H1 (cell line): ENCODE measurements at regions not wholly inside any gene's neighbourhood (a gene's known extent, or its start where the extent isn't known, plus 50 kb on each side); places are given as distances from the start of the nearest gene placed in this dataset.

ENCODE experiments used
- CTCF ChIA-PET: fragments of 300-600 bp; sonication (Branson Sonifier 250); formaldehyde crosslinking; loops from one replicate; lab custom pipeline; 2021; ENCODE audit not compliant: partially characterized antibody; lab: Charles Lee
- POLR2A ChIA-PET: fragments of 300-600 bp; sonication (Branson Sonifier 250); formaldehyde crosslinking; loops from one replicate; lab custom pipeline; 2021; ENCODE audit warnings: inconsistent platforms; ENCODE audit not compliant: partially characterized antibody; lab: Charles Lee
- DNase-seq, 2 experiments: peaks; one replicate each; pipeline versions ENCODE4 v3.0.0 to v3.0.0-alpha.2; 2010 to 2022; ENCODE audit warnings: low spot score in 2 of 2, low read depth in 1 of 2, mixed read lengths in 1 of 2
- FAIRE-seq: peaks from 2 replicates; lab custom pipeline; 2011; peaks lifted over from hg19 to GRCh38; lab: Jason Lieb, UNC
- H2AFZ ChIP-seq: 2 replicates; pipeline ENCODE4 v1.8.1; 2012; ENCODE audit warnings: low read length, inconsistent platforms
- H2AK5ac ChIP-seq: 2 replicates; pipeline ENCODE4 v1.6.1; 2013; ENCODE audit warnings: low read depth, low read length
- H2BK120ac ChIP-seq: replicated peaks from 2 replicates; pipeline ENCODE3; 2013; ENCODE audit warnings: low read depth, low read length, inconsistent platforms
- H2BK12ac ChIP-seq: 2 replicates; pipeline ENCODE4 v1.6.1; 2013; ENCODE audit warnings: low read depth, low read length
- H2BK15ac ChIP-seq: 2 replicates; pipeline ENCODE4 v1.6.1; 2013; ENCODE audit warnings: low read length
- H2BK20ac ChIP-seq: 2 replicates; pipeline ENCODE4 v1.6.1; 2013; ENCODE audit warnings: low read length
- H2BK5ac ChIP-seq: 2 replicates; pipeline ENCODE4 v1.6.1; 2013; ENCODE audit warnings: low read depth, low read length
- H3K14ac ChIP-seq: 2 replicates; pipeline ENCODE4 v1.6.1; 2013; ENCODE audit warnings: inconsistent platforms; ENCODE audit not compliant: insufficient read length
- H3K18ac ChIP-seq: 2 replicates; pipeline ENCODE4 v1.6.1; 2013; ENCODE audit warnings: low read length; ENCODE audit errors: extremely low read depth
- H3K23ac ChIP-seq: 2 replicates; pipeline ENCODE4 v1.6.1; 2013; ENCODE audit warnings: inconsistent platforms; ENCODE audit not compliant: insufficient read length
- H3K23me2 ChIP-seq: 2 replicates; pipeline ENCODE4 v1.6.1; 2013; ENCODE audit warnings: low read depth, low read length
- H3K27ac ChIP-seq: 2 replicates; pipeline ENCODE4 v1.6.1; 2011; ENCODE audit warnings: low read depth, low read length, inconsistent platforms
- H3K27me3 ChIP-seq, 4 experiments: replicated peaks in 1 of 4; 1 replicate in 1 of 4; 2 replicates in 3 of 4; pipeline versions ENCODE4 v1.6.1 to v1.8.1; 2011 to 2013; ENCODE audit warnings: low read length in 3 of 4, mild to moderate bottlenecking in 3 of 4, inconsistent platforms in 2 of 4, mixed read lengths in 2 of 4, moderate library complexity in 1 of 4; ENCODE audit not compliant: control insufficient read depth in 3 of 4, insufficient read depth in 3 of 4; ENCODE audit errors: extremely low read depth in 1 of 4
- H3K36me3 ChIP-seq, 4 experiments: 2 replicates each; pipeline versions ENCODE4 v1.6.1 to v1.8.1; 2011 to 2013; ENCODE audit warnings: mild to moderate bottlenecking in 4 of 4, low read length in 3 of 4, moderate library complexity in 2 of 4, control low read depth in 1 of 4, inconsistent platforms in 1 of 4; ENCODE audit not compliant: insufficient read depth in 4 of 4, control insufficient read depth in 2 of 4
- H3K4ac ChIP-seq: replicated peaks from 2 replicates; pipeline ENCODE3; 2013; ENCODE audit warnings: low read length, low read depth, mixed read lengths, inconsistent platforms; ENCODE audit not compliant: insufficient read length
- H3K4me1 ChIP-seq, 4 experiments: replicated peaks in 1 of 4; 1 replicate in 1 of 4; 2 replicates in 3 of 4; pipeline versions ENCODE4 v1.6.1 to v1.8.1; 2011 to 2013; ENCODE audit warnings: low read length in 3 of 4, inconsistent platforms in 2 of 4, mixed read lengths in 1 of 4; ENCODE audit not compliant: insufficient read depth in 4 of 4, control insufficient read depth in 3 of 4
- H3K4me2 ChIP-seq, 2 experiments: 2 replicates each; pipeline versions ENCODE4 v1.6.1 to v1.8.1; 2011 to 2013; ENCODE audit warnings: low read depth in 2 of 2, low read length in 2 of 2, control low read depth in 1 of 2, inconsistent platforms in 1 of 2, mild to moderate bottlenecking in 1 of 2; ENCODE audit not compliant: insufficient read depth in 1 of 2
- H3K4me3 ChIP-seq, 4 experiments: fragments of 200-600, 300-600 bp in 1 of 4; sonication (generic), shearing (Covaris generic), sonication (Bioruptor Twin) in 1 of 4; 2 replicates each; pipeline versions ENCODE4 v1.5.1 to v1.8.1; 2011 to 2016; ENCODE audit warnings: low read length in 4 of 4, low read depth in 3 of 4, control low read depth in 2 of 4, inconsistent platforms in 2 of 4, mild to moderate bottlenecking in 2 of 4, mixed read lengths in 1 of 4, moderate library complexity in 1 of 4; ENCODE audit not compliant: insufficient read depth in 2 of 4; ENCODE audit errors: extremely low read depth in 1 of 4
- H3K56ac ChIP-seq: replicated peaks from 2 replicates; pipeline ENCODE3; 2013; ENCODE audit warnings: low read depth, mild to moderate bottlenecking, mixed read lengths, low read length, inconsistent platforms; ENCODE audit not compliant: insufficient read length
- H3K79me1 ChIP-seq: 2 replicates; pipeline ENCODE4 v1.6.1; 2013; ENCODE audit warnings: low read depth, low read length, control low read depth
- H3K79me2 ChIP-seq, 2 experiments: 2 replicates each; pipeline versions ENCODE4 v1.6.1 to v1.8.1; 2012 to 2013; ENCODE audit warnings: low read length in 2 of 2, mild to moderate bottlenecking in 2 of 2, inconsistent platforms in 1 of 2; ENCODE audit not compliant: insufficient read depth in 2 of 2, control insufficient read depth in 1 of 2
- H3K9ac ChIP-seq, 4 experiments: replicated peaks in 1 of 4; 1 replicate in 1 of 4; 2 replicates in 3 of 4; pipeline versions ENCODE4 v1.6.1 to v1.8.1; 2011 to 2013; ENCODE audit warnings: low read depth in 3 of 4, low read length in 3 of 4, control low read depth in 2 of 4, mild to moderate bottlenecking in 2 of 4, moderate library complexity in 2 of 4, inconsistent platforms in 1 of 4; ENCODE audit errors: extremely low read depth in 1 of 4
- H3K9me3 ChIP-seq, 2 experiments: 2 replicates each; pipeline versions ENCODE4 v1.6.1 to v1.8.1; 2012 to 2013; ENCODE audit warnings: mild to moderate bottlenecking in 2 of 2, moderate library complexity in 2 of 2, control low read depth in 1 of 2, inconsistent platforms in 1 of 2, low read depth in 1 of 2, low read length in 1 of 2, mixed read lengths in 1 of 2; ENCODE audit not compliant: insufficient read depth in 2 of 2
- H4K20me1 ChIP-seq, 2 experiments: replicated peaks in 1 of 2; 2 replicates each; pipeline versions ENCODE3 to v1.8.1; 2011 to 2013; ENCODE audit warnings: inconsistent platforms in 2 of 2, low read length in 2 of 2, mild to moderate bottlenecking in 1 of 2; ENCODE audit not compliant: insufficient read depth in 2 of 2, control insufficient read depth in 1 of 2
- H4K5ac ChIP-seq: 2 replicates; pipeline ENCODE4 v1.6.1; 2013; ENCODE audit warnings: low read length, low read depth, mixed read lengths, inconsistent platforms; ENCODE audit not compliant: insufficient read length
- H4K8ac ChIP-seq: 2 replicates; pipeline ENCODE4 v1.8.0; 2013; ENCODE audit warnings: mild to moderate bottlenecking, moderate library complexity, low read length, inconsistent platforms; ENCODE audit not compliant: insufficient read depth; ENCODE audit errors: extremely low read depth
- H4K91ac ChIP-seq: replicated peaks from 2 replicates; pipeline ENCODE3; 2013; ENCODE audit warnings: low read length, mixed read lengths, inconsistent platforms; ENCODE audit not compliant: insufficient read length
- HDAC2 ChIP-seq, 2 experiments: fragments of 300-600 bp in 1 of 2; sonication (generic) in 1 of 2; IDR thresholded peaks; 2 replicates each; pipeline ENCODE4 v1.6.1; 2011 to 2012; ENCODE audit warnings: low read depth in 2 of 2, low read length in 2 of 2, mild to moderate bottlenecking in 2 of 2, moderate library complexity in 2 of 2, borderline replicate concordance in 1 of 2, inconsistent platforms in 1 of 2
- JUN ChIP-seq: IDR thresholded peaks from 2 replicates; pipeline ENCODE4 v1.6.1; 2011; ENCODE audit warnings: low read depth, mild to moderate bottlenecking, improper control_type of control experiment, low read length
- JUND ChIP-seq: IDR thresholded peaks from 2 replicates; pipeline ENCODE4 v1.6.1; 2011; ENCODE audit warnings: mild to moderate bottlenecking, improper control_type of control experiment, low read length
- KDM5A ChIP-seq: fragments of 200-600 bp; IDR thresholded peaks from 2 replicates; pipeline ENCODE4 v1.7.1; 2012; ENCODE audit warnings: mild to moderate bottlenecking, low read length, inconsistent platforms, mixed read lengths
- RBBP5 ChIP-seq: IDR thresholded peaks from 2 replicates; pipeline ENCODE4 v1.7.1; 2012; ENCODE audit warnings: low read depth, mild to moderate bottlenecking, inconsistent platforms, low read length, moderate library complexity, borderline replicate concordance
- SAP30 ChIP-seq: fragments of 300-600 bp; sonication (generic); IDR thresholded peaks from 2 replicates; pipeline ENCODE4 v1.7.1; 2012; ENCODE audit warnings: low read length, moderate library complexity, mild to moderate bottlenecking, inconsistent platforms; ENCODE audit not compliant: insufficient read depth, insufficient replicate concordance
- TAF1 ChIP-seq: IDR thresholded peaks from 2 replicates; pipeline ENCODE4 v1.6.1; 2011; ENCODE audit warnings: mild to moderate bottlenecking, low read depth, low read length
- TAF7 ChIP-seq: optimal IDR thresholded peaks from 2 replicates; pipeline ENCODE3; 2011; ENCODE audit warnings: low read depth, mild to moderate bottlenecking, inconsistent platforms, low read length, moderate library complexity, borderline replicate concordance
- TEAD4 ChIP-seq: IDR thresholded peaks from 2 replicates; pipeline ENCODE4 v1.6.1; 2012; ENCODE audit warnings: low read depth, low read length, inconsistent platforms, mixed read lengths
- WGBS, 2 experiments: shearing (Covaris generic) in 1 of 2; methylation state at CpG; one replicate each; pipeline versions ENCODE4 v1.1.6 to v1.1.7; 2013 to 2015; ENCODE audit warnings: low lambda C conversion rate in 2 of 2, mixed read lengths in 2 of 2, inconsistent platforms in 1 of 2, low coverage in 1 of 2, missing lambda C conversion rate in 1 of 2; ENCODE audit not compliant: insufficient replicate concordance in 2 of 2, insufficient coverage in 1 of 2, insufficient read length in 1 of 2; ENCODE audit errors: extremely low coverage in 1 of 2, missing lambda C conversion rate in 1 of 2; 5-methylcytosine and 5-hydroxymethylcytosine counted together

DNA sequence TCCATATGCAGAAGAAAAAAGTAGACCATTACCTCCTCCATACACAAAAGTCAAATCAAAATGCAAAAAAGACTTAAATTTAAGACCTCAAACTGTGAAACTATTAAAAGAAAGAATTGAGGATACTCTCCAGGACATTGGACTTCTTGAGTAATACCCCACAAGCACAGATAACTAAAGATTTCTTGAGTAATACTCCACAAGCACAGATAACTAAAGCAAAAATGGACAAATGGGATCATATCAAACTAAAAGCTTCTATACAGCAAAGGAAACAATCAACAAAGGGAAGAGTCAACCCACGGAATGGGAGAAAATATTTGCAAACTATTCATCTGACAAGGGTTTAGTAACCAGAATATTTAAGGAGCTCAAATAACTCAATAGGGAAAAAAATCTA, 427.9 kb downstream of the CCDC91 start:
- no peaks in the 10 kb centered on the region for H3K27me3 ChIP-seq
- H2AK5ac ChIP-seq = no peak overlapping the region
- no peak overlapping the region for H3K56ac ChIP-seq
- H3K79me2 ChIP-seq = no peaks in the 10 kb centered on the region
- H2AFZ ChIP-seq = no peak overlapping the region
- H3K36me3 ChIP-seq = no peaks in the 10 kb centered on the region
- no peak overlapping the region for H2BK20ac ChIP-seq
- CTCF ChIA-PET = interaction anchor here (1.3 kb wide), 1 partner anchor 17 kb away, joined by 3 read pairs; no protein-coding TSS in a partner anchor
- H3K9ac ChIP-seq = no peak overlapping the region
- no peak for DNase-seq
- no peak overlapping the region for H3K4ac ChIP-seq
- TF ChIP-seq HDAC2 (IDR thresholded peaks at IDR 0.05; ENCODE audit: borderline replicate concordance in 1 of 2, low read depth in 2 of 2, low read length in 2 of 2) (no peak), SAP30 (no peak), JUN (no peak), KDM5A (no peak), TAF7 (no peak), TEAD4 (no peak), TAF1 (no peak), RBBP5 (no peak), JUND (no peak)
- no peak overlapping the region for H3K4me2 ChIP-seq
- no peak overlapping the region for H4K91ac ChIP-seq
- no peak overlapping the region for H2BK120ac ChIP-seq
- no peak overlapping the region for H2BK12ac ChIP-seq
- 84% methylated on average over 1 of the region's 1 CpG; no CpG with 5 or more reads in 1 of the 2 experiments for WGBS, 2 experiments
- no peak overlapping the region for H4K8ac ChIP-seq
- H4K20me1 ChIP-seq = no peaks in the 10 kb centered on the region
- no peaks in the 10 kb centered on the region for H3K23me2 ChIP-seq
- no peak overlapping the region for H3K18ac ChIP-seq
- H3K4me3 ChIP-seq = no peak overlapping the region
- H3K14ac ChIP-seq = no peak overlapping the region
- H2BK15ac ChIP-seq = no peak overlapping the region
- no peak for FAIRE-seq
- H2BK5ac ChIP-seq = no peak overlapping the region
- H3K79me1 ChIP-seq = no peaks in the 10 kb centered on the region
- no peak overlapping the region for H3K27ac ChIP-seq
- POLR2A ChIA-PET = no interaction called here
- H3K9me3 ChIP-seq = no peaks in the 10 kb centered on the region
- H3K23ac ChIP-seq = no peak overlapping the region
- no peak overlapping the region for H4K5ac ChIP-seq
- H3K4me1 ChIP-seq = no peaks in the 10 kb centered on the region
